Uterus (tissue), 2 donors: ENCODE measurements at regions not wholly inside any gene's neighbourhood (a gene's known extent, or its start where the extent isn't known, plus 50 kb on each side); places are given as distances from the start of the nearest gene placed in this dataset.
"Not testable (repeated sequence)": the region's sequence is repeated elsewhere in the genome, so short reads cannot be mapped to it uniquely, and the experiment has no call there.

Source experiments
- POLR2A ChIP-seq, 2 donors: fragments of 450-650 bp; IDR thresholded peaks; one replicate each; pipeline ENCODE4 v1.6.1; 2016; ENCODE audit warnings: antibody characterized with exemption in 2 of 2, mild to moderate bottlenecking in 1 of 2, moderate library complexity in 1 of 2
- TF ChIP-seq, protein P1 (sequence below), 4 experiments: fragments of 200-600 bp in 2 of 4; fragments of 450-650 bp in 2 of 4; sonication (generic) in 2 of 4; IDR thresholded peaks; one replicate each; pipeline ENCODE4 v1.5.1; 2016 to 2019; ENCODE audit warnings: antibody characterized with exemption in 4 of 4, mild to moderate bottlenecking in 2 of 4, moderate library complexity in 1 of 4

DNA sequence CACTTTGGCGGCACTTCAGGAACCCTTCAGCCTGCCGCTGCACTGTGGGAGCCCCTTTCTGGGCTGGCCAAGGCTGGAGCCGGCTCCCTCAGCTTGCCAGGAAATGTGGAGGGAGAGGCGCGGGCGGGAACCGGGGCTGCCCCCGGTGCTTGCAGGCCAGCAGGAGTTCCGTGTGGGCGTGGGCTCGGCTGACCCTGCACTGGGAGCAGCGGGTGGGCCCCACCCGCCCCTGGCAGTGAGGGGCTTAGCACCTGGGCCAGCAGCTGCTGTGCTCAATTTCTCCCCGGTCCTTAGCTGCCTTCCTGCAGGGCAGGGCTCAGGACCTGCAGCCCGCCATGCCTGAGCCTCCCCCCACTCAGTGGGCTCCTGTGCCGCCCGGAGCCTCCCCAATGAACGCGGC lies 196.8 kb upstream of the ADAMTS3 start:
- TF ChIP-seq POLR2A (IDR thresholded peaks at IDR 0.05) = not testable (repeated sequence)
- TF ChIP-seq, protein P1, sequence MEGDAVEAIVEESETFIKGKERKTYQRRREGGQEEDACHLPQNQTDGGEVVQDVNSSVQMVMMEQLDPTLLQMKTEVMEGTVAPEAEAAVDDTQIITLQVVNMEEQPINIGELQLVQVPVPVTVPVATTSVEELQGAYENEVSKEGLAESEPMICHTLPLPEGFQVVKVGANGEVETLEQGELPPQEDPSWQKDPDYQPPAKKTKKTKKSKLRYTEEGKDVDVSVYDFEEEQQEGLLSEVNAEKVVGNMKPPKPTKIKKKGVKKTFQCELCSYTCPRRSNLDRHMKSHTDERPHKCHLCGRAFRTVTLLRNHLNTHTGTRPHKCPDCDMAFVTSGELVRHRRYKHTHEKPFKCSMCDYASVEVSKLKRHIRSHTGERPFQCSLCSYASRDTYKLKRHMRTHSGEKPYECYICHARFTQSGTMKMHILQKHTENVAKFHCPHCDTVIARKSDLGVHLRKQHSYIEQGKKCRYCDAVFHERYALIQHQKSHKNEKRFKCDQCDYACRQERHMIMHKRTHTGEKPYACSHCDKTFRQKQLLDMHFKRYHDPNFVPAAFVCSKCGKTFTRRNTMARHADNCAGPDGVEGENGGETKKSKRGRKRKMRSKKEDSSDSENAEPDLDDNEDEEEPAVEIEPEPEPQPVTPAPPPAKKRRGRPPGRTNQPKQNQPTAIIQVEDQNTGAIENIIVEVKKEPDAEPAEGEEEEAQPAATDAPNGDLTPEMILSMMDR (IDR thresholded peaks at IDR 0.05) = not testable (repeated sequence)
